PFSK-1 (cell line): ENCODE measurements at regions not wholly inside any gene's neighbourhood (a gene's known extent, or its start where the extent isn't known, plus 50 kb on each side); places are given as distances from the start of the nearest gene placed in this dataset.

Experiments used
- FOXP2 ChIP-seq: optimal IDR thresholded peaks from 2 replicates; pipeline ENCODE3; 2011; ENCODE audit warnings: borderline replicate concordance, control low read depth, inconsistent platforms; ENCODE audit not compliant: insufficient read depth; ENCODE audit errors: extremely low read length, extremely low read depth
- POLR2AphosphoS5 ChIP-seq: IDR thresholded peaks from 2 replicates; pipeline ENCODE4 v1.6.1; 2012; ENCODE audit warnings: low read depth, mild to moderate bottlenecking, control low read depth, low read length, moderate library complexity
- REST ChIP-seq, 2 experiments: IDR thresholded peaks; 2 replicates each; pipeline versions ENCODE4 v1.6.1 to v1.8.0; 2011 to 2012; ENCODE audit warnings: low read depth in 2 of 2, low read length in 2 of 2, control low read depth in 1 of 2, inconsistent platforms in 1 of 2, mild to moderate bottlenecking in 1 of 2, moderate library complexity in 1 of 2; ENCODE audit not compliant: insufficient read depth in 1 of 2
- SIN3A ChIP-seq: IDR thresholded peaks from 2 replicates; pipeline ENCODE4 v1.6.1; 2012; ENCODE audit warnings: mild to moderate bottlenecking, low read length, moderate library complexity, borderline replicate concordance; ENCODE audit not compliant: insufficient read depth
- TAF1 ChIP-seq: IDR thresholded peaks from 2 replicates; pipeline ENCODE4 v1.6.1; 2012; ENCODE audit warnings: low read length, control low read depth, borderline replicate concordance; ENCODE audit not compliant: insufficient read depth

- TF ChIP-seq FOXP2: no peak
- no peak for TF ChIP-seq REST (IDR thresholded peaks at IDR 0.05; ENCODE audit: insufficient read depth in 1 of 2, low read depth in 2 of 2, low read length in 2 of 2)
- no peak for TF ChIP-seq TAF1
- no peak for TF ChIP-seq POLR2AphosphoS5
- TF ChIP-seq SIN3A: no peak
These were observed 85.3 kb downstream of the C11orf87 start for GRCh38 chr11:109507331-109507730.

- no peak for TF ChIP-seq FOXP2
- no peak for TF ChIP-seq SIN3A
- no peak for TF ChIP-seq REST (IDR thresholded peaks at IDR 0.05; ENCODE audit: insufficient read depth in 1 of 2, low read depth in 2 of 2, low read length in 2 of 2)
- TF ChIP-seq TAF1: no peak
These were observed 86.0 kb downstream of the C11orf87 start for GRCh38 chr11:109507836-109508561.

GRCh38 chr11:109508943-109509342, 87.0 kb downstream of the C11orf87 start:
- TF ChIP-seq TAF1 (no peak), REST (IDR thresholded peaks at IDR 0.05; ENCODE audit: insufficient read depth in 1 of 2, low read depth in 2 of 2, low read length in 2 of 2) (no peak), FOXP2 (no peak), SIN3A (no peak), POLR2AphosphoS5 (no peak)

GRCh38 chr11:109510316-109510715, 88.3 kb downstream of the C11orf87 start:
- TF ChIP-seq POLR2AphosphoS5: no peak
- no peak for TF ChIP-seq FOXP2
- TF ChIP-seq SIN3A: no peak
- no peak for TF ChIP-seq REST (IDR thresholded peaks at IDR 0.05; ENCODE audit: insufficient read depth in 1 of 2, low read depth in 2 of 2, low read length in 2 of 2)
- no peak for TF ChIP-seq TAF1
